ENCODE measurements at regions not wholly inside any gene's neighbourhood (a gene's known extent, or its start where the extent isn't known, plus 50 kb on each side); places are given as distances from the start of the nearest gene placed in this dataset.

DNA sequence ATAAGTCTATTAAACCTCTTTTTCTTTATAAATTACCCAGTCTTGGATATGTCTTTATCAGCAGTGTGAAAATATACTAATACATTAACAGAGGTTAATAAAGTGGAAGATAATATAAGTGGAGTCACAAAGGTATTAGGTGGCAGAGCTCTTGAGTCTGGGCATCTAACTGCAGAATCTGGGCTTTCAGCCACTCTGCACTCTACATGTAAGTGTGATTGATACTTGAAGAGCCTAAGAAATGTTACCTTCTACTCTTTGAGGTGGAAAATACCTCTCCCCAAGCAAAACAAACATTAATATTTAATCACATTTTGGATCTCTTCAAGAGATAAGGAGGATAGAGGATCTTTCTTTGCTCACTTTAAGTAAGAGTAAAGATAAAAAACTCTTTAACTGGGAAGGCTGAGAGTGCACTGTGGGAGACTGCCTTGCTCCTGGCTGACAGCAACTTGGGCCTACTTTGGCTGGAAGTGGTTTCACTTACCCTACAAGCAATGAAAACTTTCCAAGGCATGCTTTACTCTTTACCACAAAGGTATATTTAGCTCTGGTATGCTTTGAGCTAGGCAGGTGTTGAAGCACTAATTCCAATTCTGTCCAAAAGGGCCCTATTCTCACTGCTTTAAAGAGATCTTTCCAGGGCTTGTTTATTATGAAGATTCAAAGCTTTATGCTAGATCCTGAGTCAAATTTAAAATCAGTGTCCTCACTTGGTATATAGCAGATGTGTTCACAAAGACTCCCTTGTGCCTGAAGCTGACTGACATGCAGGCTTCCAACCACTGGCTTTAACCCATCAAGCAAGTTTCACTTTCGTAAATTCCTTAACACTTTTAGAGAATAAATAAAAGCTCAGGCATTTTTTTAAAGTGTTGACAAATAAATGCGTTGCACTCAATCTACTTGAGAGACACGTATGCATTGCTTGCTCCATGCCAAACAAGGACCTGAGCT is 245.3 kb upstream of the ZP4 start:
- Histone ChIP-seq H3K4me3 (ENCODE audit: low read depth in 1 of 3, low read length in 3 of 3) (no peak overlapping the region), H3K9ac (ENCODE audit: low read depth in 1 of 2, low read length in 2 of 2) (no peak overlapping the region), H3K27me3 (ENCODE audit: control insufficient read depth in 4 of 4, insufficient read depth in 4 of 4, low read length in 3 of 4) (no peaks in the 10 kb centered on the region), H3K9me3 (ENCODE audit: control insufficient read depth in 4 of 4, low read length in 3 of 4) (no peaks in the 10 kb centered on the region), H3K36me3 (ENCODE audit: control insufficient read depth in 4 of 4, insufficient read depth in 3 of 4, low read depth in 1 of 4, low read length in 3 of 4) (no peaks in the 10 kb centered on the region), H3K4me1 (ENCODE audit: control insufficient read depth in 4 of 4, insufficient read depth in 4 of 4, low read length in 3 of 4) (no peaks in the 10 kb centered on the region), H3K27ac (ENCODE audit: low read depth in 1 of 2, low read length in 2 of 2) (no peak overlapping the region)
- no peak for TF ChIP-seq NR2F2 (IDR thresholded peaks at IDR 0.05)
- TF ChIP-seq TAF1 (conservative IDR thresholded peaks at IDR 0.05): no peak
- no peak for TF ChIP-seq FOXA2 (IDR thresholded peaks at IDR 0.05)
- no peak for TF ChIP-seq EGR1 (IDR thresholded peaks at IDR 0.05; ENCODE audit: low read depth in 2 of 2)
- TF ChIP-seq JUND (IDR thresholded peaks at IDR 0.05): no peak
- TF ChIP-seq, protein P1, sequence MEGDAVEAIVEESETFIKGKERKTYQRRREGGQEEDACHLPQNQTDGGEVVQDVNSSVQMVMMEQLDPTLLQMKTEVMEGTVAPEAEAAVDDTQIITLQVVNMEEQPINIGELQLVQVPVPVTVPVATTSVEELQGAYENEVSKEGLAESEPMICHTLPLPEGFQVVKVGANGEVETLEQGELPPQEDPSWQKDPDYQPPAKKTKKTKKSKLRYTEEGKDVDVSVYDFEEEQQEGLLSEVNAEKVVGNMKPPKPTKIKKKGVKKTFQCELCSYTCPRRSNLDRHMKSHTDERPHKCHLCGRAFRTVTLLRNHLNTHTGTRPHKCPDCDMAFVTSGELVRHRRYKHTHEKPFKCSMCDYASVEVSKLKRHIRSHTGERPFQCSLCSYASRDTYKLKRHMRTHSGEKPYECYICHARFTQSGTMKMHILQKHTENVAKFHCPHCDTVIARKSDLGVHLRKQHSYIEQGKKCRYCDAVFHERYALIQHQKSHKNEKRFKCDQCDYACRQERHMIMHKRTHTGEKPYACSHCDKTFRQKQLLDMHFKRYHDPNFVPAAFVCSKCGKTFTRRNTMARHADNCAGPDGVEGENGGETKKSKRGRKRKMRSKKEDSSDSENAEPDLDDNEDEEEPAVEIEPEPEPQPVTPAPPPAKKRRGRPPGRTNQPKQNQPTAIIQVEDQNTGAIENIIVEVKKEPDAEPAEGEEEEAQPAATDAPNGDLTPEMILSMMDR (IDR thresholded peaks at IDR 0.05; ENCODE audit: low read depth, low read length, missing input control): no peak
- no peak for TF ChIP-seq HNF4G (IDR thresholded peaks at IDR 0.05)
- TF ChIP-seq, protein P2, sequence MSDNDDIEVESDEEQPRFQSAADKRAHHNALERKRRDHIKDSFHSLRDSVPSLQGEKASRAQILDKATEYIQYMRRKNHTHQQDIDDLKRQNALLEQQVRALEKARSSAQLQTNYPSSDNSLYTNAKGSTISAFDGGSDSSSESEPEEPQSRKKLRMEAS (IDR thresholded peaks at IDR 0.05): no peak
- no peak for TF ChIP-seq RAD21 (IDR thresholded peaks at IDR 0.05)
- TF ChIP-seq GABPA (IDR thresholded peaks at IDR 0.05 in 1 of 2, conservative IDR thresholded peaks at IDR 0.05 in 1 of 2): no peak
- no peak for TF ChIP-seq FOXA1 (IDR thresholded peaks at IDR 0.05)
- no peak for TF ChIP-seq HNF4A (conservative IDR thresholded peaks at IDR 0.05)
- WGBS: 83% methylated on average over 3 of the region's 3 CpGs
- no peak for DNase-seq (ENCODE audit: low spot score)

GRCh38 chr1:238129677-238130076 is 239.0 kb upstream of the ZP4 start:
- TF ChIP-seq SP1 (IDR thresholded peaks at IDR 0.05): no peak
- TF ChIP-seq ZBTB33 (IDR thresholded peaks at IDR 0.05): no peak
- no peak for TF ChIP-seq RAD21 (IDR thresholded peaks at IDR 0.05)
- no peak for TF ChIP-seq YY1 (IDR thresholded peaks at IDR 0.05)
- no peak for TF ChIP-seq RXRA (IDR thresholded peaks at IDR 0.05)
- TF ChIP-seq HNF4G (IDR thresholded peaks at IDR 0.05): no peak
- TF ChIP-seq GABPA (IDR thresholded peaks at IDR 0.05 in 1 of 2, conservative IDR thresholded peaks at IDR 0.05 in 1 of 2): no peak
- TF ChIP-seq ATF3 (IDR thresholded peaks at IDR 0.05): no peak
- Histone ChIP-seq H3K27me3 (ENCODE audit: control insufficient read depth in 4 of 4, insufficient read depth in 4 of 4, low read length in 3 of 4) (no peaks in the 10 kb centered on the region), H3K27ac (ENCODE audit: low read depth in 1 of 2, low read length in 2 of 2) (no peak overlapping the region), H3K9ac (ENCODE audit: low read depth in 1 of 2, low read length in 2 of 2) (no peak overlapping the region), H3K9me3 (ENCODE audit: control insufficient read depth in 4 of 4, low read length in 3 of 4) (no peaks in the 10 kb centered on the region), H3K4me3 (ENCODE audit: low read depth in 1 of 3, low read length in 3 of 3) (no peak overlapping the region), H3K4me1 (ENCODE audit: control insufficient read depth in 4 of 4, insufficient read depth in 4 of 4, low read length in 3 of 4) (no peaks in the 10 kb centered on the region), H3K36me3 (ENCODE audit: control insufficient read depth in 4 of 4, insufficient read depth in 3 of 4, low read depth in 1 of 4, low read length in 3 of 4) (no peaks in the 10 kb centered on the region)
- DNase-seq (ENCODE audit: low spot score): no peak
- WGBS: 37% methylated on average over 2 of the region's 2 CpGs
